ENCODE measurements at regions not wholly inside any gene's neighbourhood (a gene's known extent, or its start where the extent isn't known, plus 50 kb on each side); places are given as distances from the start of the nearest gene placed in this dataset.

- no peaks in the 10 kb centered on the region for H3K36me3 ChIP-seq (ENCODE audit: insufficient read depth, low read length)
- H3K9me2 ChIP-seq (ENCODE audit: low read depth, low read length) = no peaks in the 10 kb centered on the region
- H3F3A ChIP-seq (ENCODE audit: insufficient read depth, low read length) = no peaks in the 10 kb centered on the region
- TF ChIP-seq EZH2 (IDR thresholded peaks at IDR 0.05; ENCODE audit: borderline replicate concordance, low read length) (no peak), CTCF (IDR thresholded peaks at IDR 0.05; ENCODE audit: low read length) (no peak)
- H3K4me1 ChIP-seq (ENCODE audit: insufficient read depth, low read length, severe bottlenecking) = no peaks in the 10 kb centered on the region
- H3K4me2 ChIP-seq (ENCODE audit: low read length) = no peak overlapping the region
- no peak overlapping the region for H3K27ac ChIP-seq (ENCODE audit: low read depth, low read length, poor library complexity, severe bottlenecking)
- no peaks in the 10 kb centered on the region for H3K79me2 ChIP-seq (ENCODE audit: insufficient read depth, low read length)
- H2AFZ ChIP-seq (ENCODE audit: low read length) = no peak overlapping the region
- H3K27me3 ChIP-seq (ENCODE audit: insufficient read depth, low read length) = no peaks in the 10 kb centered on the region
- no peak overlapping the region for H3K9ac ChIP-seq (ENCODE audit: low read length)
- H4K20me1 ChIP-seq (ENCODE audit: insufficient read depth, low read length) = no peaks in the 10 kb centered on the region
- no peaks in the 10 kb centered on the region for H3K9me3 ChIP-seq (ENCODE audit: low read length)
- H3K4me3 ChIP-seq (ENCODE audit: low read depth, low read length, poor library complexity, severe bottlenecking) = no peak overlapping the region
These were observed 1009.3 kb downstream of the GRIK2 start for GRCh38 chr6:102402635-102403329.

DNA sequence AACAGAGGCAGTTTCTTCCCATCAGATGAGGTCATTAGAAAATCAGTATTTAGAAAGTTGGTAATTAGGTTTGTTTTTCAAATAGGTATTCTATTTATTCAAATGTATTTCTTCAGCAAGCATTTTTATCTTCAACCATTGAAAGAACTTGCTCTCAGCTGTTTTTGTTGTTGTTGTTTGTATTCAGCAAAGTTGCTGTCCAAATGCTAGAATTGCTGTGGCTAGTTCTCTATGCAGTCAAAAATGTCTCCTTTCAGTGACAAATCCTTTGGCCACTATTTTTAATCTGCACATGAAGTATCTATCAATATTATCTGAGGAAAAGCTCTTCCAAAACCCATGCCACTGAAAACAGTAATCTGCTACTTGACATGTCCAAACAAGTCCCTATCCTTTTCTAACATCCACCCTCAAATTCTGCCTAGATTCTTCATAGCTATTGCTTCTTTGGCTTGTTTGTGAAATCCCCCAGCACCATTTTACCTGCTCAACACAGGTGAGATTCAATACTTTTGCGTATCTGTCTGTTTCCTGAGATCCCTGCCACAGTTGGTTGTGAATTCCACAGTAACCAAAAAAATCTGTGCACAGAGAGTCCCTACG lies 1005.4 kb downstream of the GRIK2 start:
- Histone ChIP-seq H3K27ac (ENCODE audit: low read depth, low read length, poor library complexity, severe bottlenecking) (no peak overlapping the region), H3K79me2 (ENCODE audit: insufficient read depth, low read length) (no peaks in the 10 kb centered on the region), H3K4me3 (ENCODE audit: low read depth, low read length, poor library complexity, severe bottlenecking) (no peak overlapping the region), H3K9ac (ENCODE audit: low read length) (no peak overlapping the region), H3F3A (ENCODE audit: insufficient read depth, low read length) (no peaks in the 10 kb centered on the region), H3K9me3 (ENCODE audit: low read length) (no peaks in the 10 kb centered on the region), H3K4me1 (ENCODE audit: insufficient read depth, low read length, severe bottlenecking) (no peaks in the 10 kb centered on the region), H3K27me3 (ENCODE audit: insufficient read depth, low read length) (no peaks in the 10 kb centered on the region), H3K36me3 (ENCODE audit: insufficient read depth, low read length) (no peaks in the 10 kb centered on the region), H2AFZ (ENCODE audit: low read length) (no peak overlapping the region), H4K20me1 (ENCODE audit: insufficient read depth, low read length) (no peaks in the 10 kb centered on the region), H3K4me2 (ENCODE audit: low read length) (no peak overlapping the region), H3K9me2 (ENCODE audit: low read depth, low read length) (no peaks in the 10 kb centered on the region)
- TF ChIP-seq EZH2 (IDR thresholded peaks at IDR 0.05; ENCODE audit: borderline replicate concordance, low read length) (no peak), CTCF (IDR thresholded peaks at IDR 0.05; ENCODE audit: low read length) (no peak)

GRCh38 chr6:102390541-102390940 lies 997.0 kb downstream of the GRIK2 start:
- no peaks in the 10 kb centered on the region for H3K27me3 ChIP-seq (ENCODE audit: insufficient read depth, low read length)
- no peaks in the 10 kb centered on the region for H3K9me2 ChIP-seq (ENCODE audit: low read depth, low read length)
- H3K4me2 ChIP-seq (ENCODE audit: low read length) = no peak overlapping the region
- no peaks in the 10 kb centered on the region for H3F3A ChIP-seq (ENCODE audit: insufficient read depth, low read length)
- H3K27ac ChIP-seq (ENCODE audit: low read depth, low read length, poor library complexity, severe bottlenecking) = no peak overlapping the region
- no peaks in the 10 kb centered on the region for H3K9me3 ChIP-seq (ENCODE audit: low read length)
- H3K36me3 ChIP-seq (ENCODE audit: insufficient read depth, low read length) = no peaks in the 10 kb centered on the region
- TF ChIP-seq EZH2 (IDR thresholded peaks at IDR 0.05; ENCODE audit: borderline replicate concordance, low read length) = no peak
- no peak for TF ChIP-seq CTCF (IDR thresholded peaks at IDR 0.05; ENCODE audit: low read length)
- no peaks in the 10 kb centered on the region for H4K20me1 ChIP-seq (ENCODE audit: insufficient read depth, low read length)
- H3K4me1 ChIP-seq (ENCODE audit: insufficient read depth, low read length, severe bottlenecking) = no peaks in the 10 kb centered on the region
- no peak overlapping the region for H3K9ac ChIP-seq (ENCODE audit: low read length)
- no peaks in the 10 kb centered on the region for H3K79me2 ChIP-seq (ENCODE audit: insufficient read depth, low read length)
- no peak overlapping the region for H2AFZ ChIP-seq (ENCODE audit: low read length)
- H3K4me3 ChIP-seq (ENCODE audit: low read depth, low read length, poor library complexity, severe bottlenecking) = no peak overlapping the region

Measured in OCI-LY1 (cell line).